AG09319 (cell line): ENCODE measurements at regions not wholly inside any gene's neighbourhood (a gene's known extent, or its start where the extent isn't known, plus 50 kb on each side); places are given as distances from the start of the nearest gene placed in this dataset.

ENCODE experiments used
- DNase-seq: peaks from one replicate; pipeline ENCODE4 v3.0.0-alpha.2; 2010; ENCODE audit warnings: low read depth; ENCODE audit errors: extremely low read depth
- TF ChIP-seq, protein P1 (sequence below): IDR thresholded peaks from 2 replicates; pipeline ENCODE4 v1.5.1; 2011; ENCODE audit warnings: low read depth, mild to moderate bottlenecking, inconsistent platforms, low read length, moderate library complexity

- DNase-seq: no peak
- TF ChIP-seq, protein P1, sequence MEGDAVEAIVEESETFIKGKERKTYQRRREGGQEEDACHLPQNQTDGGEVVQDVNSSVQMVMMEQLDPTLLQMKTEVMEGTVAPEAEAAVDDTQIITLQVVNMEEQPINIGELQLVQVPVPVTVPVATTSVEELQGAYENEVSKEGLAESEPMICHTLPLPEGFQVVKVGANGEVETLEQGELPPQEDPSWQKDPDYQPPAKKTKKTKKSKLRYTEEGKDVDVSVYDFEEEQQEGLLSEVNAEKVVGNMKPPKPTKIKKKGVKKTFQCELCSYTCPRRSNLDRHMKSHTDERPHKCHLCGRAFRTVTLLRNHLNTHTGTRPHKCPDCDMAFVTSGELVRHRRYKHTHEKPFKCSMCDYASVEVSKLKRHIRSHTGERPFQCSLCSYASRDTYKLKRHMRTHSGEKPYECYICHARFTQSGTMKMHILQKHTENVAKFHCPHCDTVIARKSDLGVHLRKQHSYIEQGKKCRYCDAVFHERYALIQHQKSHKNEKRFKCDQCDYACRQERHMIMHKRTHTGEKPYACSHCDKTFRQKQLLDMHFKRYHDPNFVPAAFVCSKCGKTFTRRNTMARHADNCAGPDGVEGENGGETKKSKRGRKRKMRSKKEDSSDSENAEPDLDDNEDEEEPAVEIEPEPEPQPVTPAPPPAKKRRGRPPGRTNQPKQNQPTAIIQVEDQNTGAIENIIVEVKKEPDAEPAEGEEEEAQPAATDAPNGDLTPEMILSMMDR: no peak
Observed at GRCh38 chr3:22536541-22536940, 666.6 kb upstream of the UBE2E2 start.

- TF ChIP-seq, protein P1: no peak
- DNase-seq: no peak
Observed at GRCh38 chr3:22537560-22537959, 665.6 kb upstream of the UBE2E2 start.

- TF ChIP-seq, protein P1: no peak
- no peak for DNase-seq
Observed at GRCh38 chr3:22542311-22542710, 660.8 kb upstream of the UBE2E2 start.

- DNase-seq: no peak
- TF ChIP-seq, protein P1: no peak
Observed at GRCh38 chr3:22555753-22556435, 647.2 kb upstream of the UBE2E2 start.

DNA sequence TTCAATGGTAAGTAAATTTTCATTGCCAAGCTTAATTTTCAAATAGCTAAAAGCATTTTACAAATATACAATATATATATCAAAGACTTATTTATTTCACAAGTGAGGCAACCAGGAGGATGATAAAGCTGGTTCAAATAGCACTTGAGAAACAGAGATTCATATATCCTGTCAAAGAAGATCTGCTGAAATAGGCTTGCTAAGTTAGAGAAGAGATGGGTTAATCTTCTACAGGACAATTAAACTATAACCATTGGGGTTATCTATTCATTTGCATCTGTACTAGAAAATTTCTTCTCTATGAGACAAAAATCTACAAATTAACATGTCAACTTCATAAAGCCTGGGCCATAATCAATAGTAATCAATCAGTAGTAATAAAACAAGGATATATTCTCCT is 637.7 kb upstream of the UBE2E2 start:
- no peak for DNase-seq

DNA sequence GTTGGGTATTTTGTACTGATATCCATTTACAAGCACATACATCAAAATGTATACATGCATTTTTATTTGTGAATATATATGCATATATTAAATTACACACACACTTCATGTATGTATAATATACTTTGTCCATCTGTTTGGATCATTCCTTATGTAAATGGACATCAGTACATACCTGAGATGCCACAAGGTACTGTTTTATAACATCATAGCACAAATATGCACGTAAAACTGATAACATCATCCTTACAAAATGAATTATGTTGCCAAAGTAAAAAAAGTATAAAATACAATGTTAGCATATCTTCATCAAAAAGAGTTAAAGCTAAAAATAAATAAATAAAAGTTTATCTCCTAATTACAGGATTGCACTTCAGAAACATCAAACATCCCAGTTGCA is 634.8 kb upstream of the UBE2E2 start:
- no peak for DNase-seq
- TF ChIP-seq, protein P1: no peak

More for the DNA sequence above, 637.7 kb upstream of the UBE2E2 start:
- TF ChIP-seq, protein P1: no peak

- no peak for DNase-seq
- TF ChIP-seq, protein P1: no peak
Observed at GRCh38 chr3:22569570-22569969, 633.6 kb upstream of the UBE2E2 start.
